Gastrocnemius medialis (tissue), 4 donors: ENCODE measurements at regions not wholly inside any gene's neighbourhood (a gene's known extent, or its start where the extent isn't known, plus 50 kb on each side); places are given as distances from the start of the nearest gene placed in this dataset.

ENCODE experiments used
- CTCF ChIP-seq, 5 experiments: fragments of 450-650 bp in 3 of 5; fragments of 200-600 bp in 2 of 5; sonication (generic) in 2 of 5; IDR thresholded peaks in 4 of 5; conservative IDR thresholded peaks in 1 of 5; 1 replicate in 4 of 5; 2 replicates in 1 of 5; pipeline ENCODE4 v1.5.1; 2016 to 2019; ENCODE audit warnings: antibody characterized with exemption in 5 of 5, mild to moderate bottlenecking in 3 of 5, moderate library complexity in 3 of 5
- POLR2A ChIP-seq, 2 donors: fragments of 450-650 bp; IDR thresholded peaks; one replicate each; pipeline ENCODE4 v1.6.1; 2017; ENCODE audit warnings: antibody characterized with exemption in 2 of 2, mild to moderate bottlenecking in 2 of 2, moderate library complexity in 2 of 2

- TF ChIP-seq CTCF (IDR thresholded peaks at IDR 0.05 in 4 of 5, conservative IDR thresholded peaks at IDR 0.05 in 1 of 5), result no peak
- TF ChIP-seq POLR2A (IDR thresholded peaks at IDR 0.05), result no peak
Observed at GRCh38 chr7:24115661-24116060, 168.3 kb upstream of the NPY start.
